ENCODE measurements at regions not wholly inside any gene's neighbourhood (a gene's known extent, or its start where the extent isn't known, plus 50 kb on each side); places are given as distances from the start of the nearest gene placed in this dataset.

GRCh38 chr5:4523038-4523437, 617.1 kb upstream of the ADAMTS16 start:
- TF ChIP-seq, protein P1, sequence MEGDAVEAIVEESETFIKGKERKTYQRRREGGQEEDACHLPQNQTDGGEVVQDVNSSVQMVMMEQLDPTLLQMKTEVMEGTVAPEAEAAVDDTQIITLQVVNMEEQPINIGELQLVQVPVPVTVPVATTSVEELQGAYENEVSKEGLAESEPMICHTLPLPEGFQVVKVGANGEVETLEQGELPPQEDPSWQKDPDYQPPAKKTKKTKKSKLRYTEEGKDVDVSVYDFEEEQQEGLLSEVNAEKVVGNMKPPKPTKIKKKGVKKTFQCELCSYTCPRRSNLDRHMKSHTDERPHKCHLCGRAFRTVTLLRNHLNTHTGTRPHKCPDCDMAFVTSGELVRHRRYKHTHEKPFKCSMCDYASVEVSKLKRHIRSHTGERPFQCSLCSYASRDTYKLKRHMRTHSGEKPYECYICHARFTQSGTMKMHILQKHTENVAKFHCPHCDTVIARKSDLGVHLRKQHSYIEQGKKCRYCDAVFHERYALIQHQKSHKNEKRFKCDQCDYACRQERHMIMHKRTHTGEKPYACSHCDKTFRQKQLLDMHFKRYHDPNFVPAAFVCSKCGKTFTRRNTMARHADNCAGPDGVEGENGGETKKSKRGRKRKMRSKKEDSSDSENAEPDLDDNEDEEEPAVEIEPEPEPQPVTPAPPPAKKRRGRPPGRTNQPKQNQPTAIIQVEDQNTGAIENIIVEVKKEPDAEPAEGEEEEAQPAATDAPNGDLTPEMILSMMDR (IDR thresholded peaks at IDR 0.05), result no peak
- no peak for TF ChIP-seq POLR2A (IDR thresholded peaks at IDR 0.05; ENCODE audit: low read depth)
- TF ChIP-seq POLR2AphosphoS5 (IDR thresholded peaks at IDR 0.05), result no peak
